NCI-H1930 (cell line): ENCODE measurements at regions not wholly inside any gene's neighbourhood (a gene's known extent, or its start where the extent isn't known, plus 50 kb on each side); places are given as distances from the start of the nearest gene placed in this dataset.

ENCODE experiments used
- DNase-seq, 2 experiments: peaks; one replicate each; lab custom pipeline; 2025; lab: John Stamatoyannopoulos, UW

- no peak for DNase-seq
Observed at GRCh38 chr1:18535391-18536210, 54.9 kb downstream of the KLHDC7A start.

- no peak for DNase-seq
Observed at GRCh38 chr1:18536356-18536755, 55.6 kb downstream of the KLHDC7A start.

GRCh38 chr1:18536915-18537314 is 56.2 kb downstream of the KLHDC7A start:
- no peak for DNase-seq

GRCh38 chr1:18537386-18538306 is 56.9 kb downstream of the KLHDC7A start:
- DNase-seq = no peak

GRCh38 chr1:18539171-18539570 is 58.4 kb downstream of the KLHDC7A start:
- DNase-seq = no peak

GRCh38 chr1:18540136-18540765 is 59.5 kb downstream of the KLHDC7A start:
- no peak for DNase-seq

- no peak for DNase-seq
Observed at GRCh38 chr1:18541046-18541795, 60.5 kb downstream of the KLHDC7A start.

- no peak for DNase-seq
Observed at GRCh38 chr1:18542351-18542750, 61.6 kb downstream of the KLHDC7A start.

GRCh38 chr1:18546026-18546425 is 65.3 kb downstream of the KLHDC7A start:
- no peak for DNase-seq

GRCh38 chr1:18547460-18547859 is 66.7 kb downstream of the KLHDC7A start:
- no peak for DNase-seq

GRCh38 chr1:18548643-18549042 is 67.9 kb downstream of the KLHDC7A start:
- no peak for DNase-seq

GRCh38 chr1:18549106-18549505 is 68.4 kb downstream of the KLHDC7A start:
- no peak for DNase-seq

GRCh38 chr1:18549906-18550305 is 69.2 kb downstream of the KLHDC7A start:
- DNase-seq = no peak

- no peak for DNase-seq
Observed at GRCh38 chr1:18552631-18553030, 71.9 kb downstream of the KLHDC7A start.

GRCh38 chr1:18553388-18553787 is 72.7 kb downstream of the KLHDC7A start:
- no peak for DNase-seq

- DNase-seq = no peak
Observed at GRCh38 chr1:18554099-18554498, 73.4 kb downstream of the KLHDC7A start.

- no peak for DNase-seq
Observed at GRCh38 chr1:18554597-18554996, 73.9 kb downstream of the KLHDC7A start.

- DNase-seq = no peak
Observed at GRCh38 chr1:18555036-18555435, 74.3 kb downstream of the KLHDC7A start.

GRCh38 chr1:18556364-18556763 is 74.3 kb upstream of the PAX7 start:
- peak in 1 of 2 experiments; percentile 0 for DNase-seq

GRCh38 chr1:18557621-18558465 is 72.8 kb upstream of the PAX7 start:
- DNase-seq = peak in 1 of 2 experiments; percentile 3

- no peak for DNase-seq
Observed at GRCh38 chr1:18560692-18561091, 70.0 kb upstream of the PAX7 start.
